Mesothelial cell of epicardium (in vitro differentiated cells): ENCODE measurements at regions not wholly inside any gene's neighbourhood (a gene's known extent, or its start where the extent isn't known, plus 50 kb on each side); places are given as distances from the start of the nearest gene placed in this dataset.
"Not testable (repeated sequence)": the region's sequence is repeated elsewhere in the genome, so short reads cannot be mapped to it uniquely, and the experiment has no call there.

Source experiments
- DNase-seq, 2 experiments: peaks; one replicate each; pipeline ENCODE4 v3.0.0; 2021; ENCODE audit warnings: low spot score in 2 of 2; ENCODE audit not compliant: unreplicated experiment in 2 of 2
- H3K27ac Mint-ChIP-seq: 2 replicates; pipeline ENCODE4 v1.8.0; 2021; ENCODE audit warnings: mixed read lengths
- H3K27me3 Mint-ChIP-seq: 2 replicates; pipeline ENCODE4 v1.8.0; 2021; ENCODE audit warnings: low read depth, mixed read lengths
- H3K36me3 Mint-ChIP-seq: 2 replicates; pipeline ENCODE4 v1.8.0; 2021; ENCODE audit warnings: mixed read lengths
- H3K4me1 Mint-ChIP-seq: 2 replicates; pipeline ENCODE4 v1.8.0; 2021; ENCODE audit warnings: mixed read lengths
- H3K4me3 Mint-ChIP-seq: 2 replicates; pipeline ENCODE4 v1.8.0; 2021; ENCODE audit warnings: mild to moderate bottlenecking, moderate library complexity, mixed read lengths
- H3K9me3 Mint-ChIP-seq: 2 replicates; pipeline ENCODE4 v1.8.0; 2021; ENCODE audit warnings: mixed read lengths
- CTCF ChIP-seq: fragments of 200-600 bp; sonication (generic); IDR thresholded peaks from one replicate; pipeline ENCODE4 v1.5.0; 2021; ENCODE audit warnings: antibody characterized with exemption; ENCODE audit not compliant: unreplicated experiment

- H3K27ac Mint-ChIP-seq: no peak overlapping the region
Observed at GRCh38 chr1:229150518-229150917, 120.4 kb upstream of the RAB4A start.

GRCh38 chr1:229151412-229151811 lies 119.5 kb upstream of the RAB4A start:
- Mint-ChIP-seq H3K9me3 (peaks cover 11% of the 10 kb centered on the region), H3K27me3 (peaks cover 13% of the 10 kb centered on the region)
- not testable (repeated sequence) for H3K36me3 Mint-ChIP-seq, H3K4me3 Mint-ChIP-seq, H3K4me1 Mint-ChIP-seq, H3K27ac Mint-ChIP-seq, DNase-seq

More at GRCh38 chr1:229150518-229150917, 120.4 kb upstream of the RAB4A start:
- H3K4me1 Mint-ChIP-seq: peaks cover 6% of the 10 kb centered on the region
- H3K36me3 Mint-ChIP-seq: no peaks in the 10 kb centered on the region
- no peak overlapping the region for H3K4me3 Mint-ChIP-seq
- peaks cover 11% of the 10 kb centered on the region for H3K9me3 Mint-ChIP-seq
- H3K27me3 Mint-ChIP-seq: peaks cover 16% of the 10 kb centered on the region
- no peak for TF ChIP-seq CTCF
- DNase-seq: no peak

- TF ChIP-seq CTCF: no peak
- H3K4me3 Mint-ChIP-seq: no peak overlapping the region
- no peaks in the 10 kb centered on the region for H3K36me3 Mint-ChIP-seq
- peaks cover 7% of the 10 kb centered on the region for H3K27me3 Mint-ChIP-seq
- H3K27ac Mint-ChIP-seq: no peak overlapping the region
- peaks cover 11% of the 10 kb centered on the region for H3K9me3 Mint-ChIP-seq
- H3K4me1 Mint-ChIP-seq: peaks cover 6% of the 10 kb centered on the region
- DNase-seq: no peak
Observed at GRCh38 chr1:229152311-229152710, 118.6 kb upstream of the RAB4A start.

- no peak for TF ChIP-seq CTCF
- no peak overlapping the region for H3K27ac Mint-ChIP-seq
- H3K4me1 Mint-ChIP-seq: peaks cover 6% of the 10 kb centered on the region
- no peak overlapping the region for H3K4me3 Mint-ChIP-seq
- H3K9me3 Mint-ChIP-seq: peaks cover 11% of the 10 kb centered on the region
- H3K27me3 Mint-ChIP-seq: no peaks in the 10 kb centered on the region
- no peaks in the 10 kb centered on the region for H3K36me3 Mint-ChIP-seq
- no peak for DNase-seq
Observed at GRCh38 chr1:229153955-229154548, 116.9 kb upstream of the RAB4A start.

- no peak overlapping the region for H3K27ac Mint-ChIP-seq
- H3K36me3 Mint-ChIP-seq: no peaks in the 10 kb centered on the region
- no peaks in the 10 kb centered on the region for H3K27me3 Mint-ChIP-seq
- DNase-seq: no peak
- H3K4me3 Mint-ChIP-seq: no peak overlapping the region
- TF ChIP-seq CTCF: no peak
- H3K9me3 Mint-ChIP-seq: peaks cover 11% of the 10 kb centered on the region
- peaks cover 6% of the 10 kb centered on the region for H3K4me1 Mint-ChIP-seq
Observed at GRCh38 chr1:229154811-229155210, 116.1 kb upstream of the RAB4A start.

GRCh38 chr1:229155472-229155871 lies 115.4 kb upstream of the RAB4A start:
- Mint-ChIP-seq H3K27me3 (no peaks in the 10 kb centered on the region), H3K9me3 (peaks cover 11% of the 10 kb centered on the region), H3K27ac (no peak overlapping the region), H3K36me3 (no peaks in the 10 kb centered on the region), H3K4me1 (peaks cover 11% of the 10 kb centered on the region), H3K4me3 (no peak overlapping the region)
- DNase-seq: no peak
- TF ChIP-seq CTCF: no peak
